ENCODE measurements at regions not wholly inside any gene's neighbourhood (a gene's known extent, or its start where the extent isn't known, plus 50 kb on each side); places are given as distances from the start of the nearest gene placed in this dataset.

- DNase-seq, result no peak
Observed at GRCh38 chr5:116856271-116856670, 281.6 kb upstream of the SEMA6A start.

- no peak for DNase-seq
Observed at GRCh38 chr5:116853992-116854391, 279.4 kb upstream of the SEMA6A start.

GRCh38 chr5:116848954-116849581 is 274.4 kb upstream of the SEMA6A start:
- DNase-seq, result peak in 1 of 3 donors; percentile 53

- no peak for DNase-seq
Observed at GRCh38 chr5:116847960-116848359, 273.3 kb upstream of the SEMA6A start.

GRCh38 chr5:116844015-116844414 is 269.4 kb upstream of the SEMA6A start:
- DNase-seq, result no peak

- DNase-seq, result no peak
Observed at GRCh38 chr5:116842514-116842961, 267.9 kb upstream of the SEMA6A start.

- DNase-seq, result no peak
Observed at GRCh38 chr5:116841734-116842133, 267.1 kb upstream of the SEMA6A start.

GRCh38 chr5:116838011-116838536 is 263.5 kb upstream of the SEMA6A start:
- peak; percentile 18 to 58 (median 30) for DNase-seq

- no peak for DNase-seq
Observed at GRCh38 chr5:116834796-116835515, 260.3 kb upstream of the SEMA6A start.

- no peak for DNase-seq
Observed at GRCh38 chr5:116830079-116830478, 255.5 kb upstream of the SEMA6A start.

- no peak for DNase-seq
Observed at GRCh38 chr5:116827078-116827477, 252.5 kb upstream of the SEMA6A start.

- DNase-seq, result peak in 1 of 3 donors; percentile 6
Observed at GRCh38 chr5:116825486-116825885, 250.9 kb upstream of the SEMA6A start.

GRCh38 chr5:116824751-116825438 is 250.3 kb upstream of the SEMA6A start:
- DNase-seq, result no peak

GRCh38 chr5:116814626-116815385 is 240.2 kb upstream of the SEMA6A start:
- DNase-seq, result no peak

GRCh38 chr5:116813906-116814305 is 239.3 kb upstream of the SEMA6A start:
- DNase-seq, result no peak

- DNase-seq, result no peak
Observed at GRCh38 chr5:116813356-116813755, 238.7 kb upstream of the SEMA6A start.

GRCh38 chr5:116810951-116811350 is 236.3 kb upstream of the SEMA6A start:
- no peak for DNase-seq

- DNase-seq, result peak; percentile 24 to 55 (median 25)
Observed at GRCh38 chr5:116806836-116807235, 232.2 kb upstream of the SEMA6A start.

GRCh38 chr5:116799401-116799800 is 224.8 kb upstream of the SEMA6A start:
- DNase-seq, result no peak

GRCh38 chr5:116795189-116795588 is 220.6 kb upstream of the SEMA6A start:
- DNase-seq, result no peak

- DNase-seq, result no peak
Observed at GRCh38 chr5:116789522-116789921, 214.9 kb upstream of the SEMA6A start.
